ENCODE measurements at regions not wholly inside any gene's neighbourhood (a gene's known extent, or its start where the extent isn't known, plus 50 kb on each side); places are given as distances from the start of the nearest gene placed in this dataset.
A peak's percentile ranks its signal among the peaks of the same experiment; 100 is the strongest.

DNA sequence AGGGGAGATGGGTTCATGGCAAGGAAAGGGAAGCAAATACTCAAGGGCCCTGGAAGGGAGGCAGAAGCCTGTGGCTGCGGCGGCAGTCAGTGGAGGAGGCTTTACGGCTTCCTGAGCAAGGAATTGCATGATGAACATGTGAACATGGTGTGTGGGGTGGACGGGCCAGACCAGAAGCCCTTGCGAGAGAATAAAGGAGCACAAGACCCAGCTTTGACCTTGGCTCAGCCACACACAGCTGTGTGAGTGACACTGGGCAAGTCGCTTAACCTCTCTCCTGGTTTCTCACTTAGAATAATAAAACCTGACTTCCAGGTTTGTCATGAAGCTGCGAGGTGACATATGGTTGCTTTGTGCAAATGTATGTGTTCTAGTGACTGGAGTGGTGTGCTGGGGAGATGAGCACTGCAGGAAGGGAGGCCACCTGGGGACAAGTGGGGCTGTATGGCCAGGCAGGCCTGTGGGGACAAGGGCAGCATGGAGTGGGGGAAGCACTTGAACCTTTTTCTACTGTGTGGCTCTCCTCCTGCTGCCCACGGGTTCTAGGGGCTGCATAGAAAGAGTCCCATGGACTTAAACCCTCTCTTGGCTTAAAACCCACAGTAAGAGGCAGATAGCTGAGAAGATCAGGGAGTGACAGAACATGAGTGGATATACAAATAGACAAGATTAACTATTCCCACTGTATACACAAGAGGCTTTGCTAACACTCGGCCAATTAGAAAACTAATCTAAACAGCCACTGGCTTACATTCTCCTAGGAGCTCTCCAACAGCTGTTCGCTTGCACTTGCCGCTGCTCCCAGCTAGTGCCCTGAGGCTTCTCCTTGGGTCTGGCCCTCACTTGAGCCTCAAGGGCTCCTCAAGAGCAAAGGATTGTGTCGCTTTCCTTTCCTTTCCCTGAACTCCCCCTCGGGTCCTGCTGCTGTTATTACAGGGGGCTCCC is 67.3 kb upstream of the CDON start:
- no peak for DNase-seq

DNA sequence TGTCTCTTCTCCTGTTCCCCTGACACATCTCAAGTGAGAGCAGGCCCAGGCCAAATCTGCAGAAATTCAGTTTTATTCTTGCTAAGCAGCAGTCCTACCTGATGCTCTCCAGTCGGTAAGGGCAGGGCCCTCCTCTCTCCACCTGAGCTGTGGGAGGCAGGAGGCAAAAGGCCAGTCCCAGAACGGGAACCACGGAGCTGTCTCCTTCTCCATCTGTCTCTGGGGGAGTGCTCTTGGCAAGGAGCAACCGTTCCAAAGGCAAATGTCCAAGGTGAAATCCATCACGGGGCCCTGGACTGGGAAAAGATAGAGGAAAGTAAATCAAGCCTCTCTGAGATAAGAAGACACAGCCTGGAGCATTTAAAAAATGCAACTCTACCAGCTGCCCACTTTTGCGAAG is 65.2 kb upstream of the CDON start:
- DNase-seq: no peak

- no peak for DNase-seq
These were observed 64.7 kb upstream of the CDON start for GRCh38 chr11:126127284-126127845.

GRCh38 chr11:126124231-126124661 is 61.6 kb upstream of the CDON start:
- DNase-seq: peak; percentile 80

DNA sequence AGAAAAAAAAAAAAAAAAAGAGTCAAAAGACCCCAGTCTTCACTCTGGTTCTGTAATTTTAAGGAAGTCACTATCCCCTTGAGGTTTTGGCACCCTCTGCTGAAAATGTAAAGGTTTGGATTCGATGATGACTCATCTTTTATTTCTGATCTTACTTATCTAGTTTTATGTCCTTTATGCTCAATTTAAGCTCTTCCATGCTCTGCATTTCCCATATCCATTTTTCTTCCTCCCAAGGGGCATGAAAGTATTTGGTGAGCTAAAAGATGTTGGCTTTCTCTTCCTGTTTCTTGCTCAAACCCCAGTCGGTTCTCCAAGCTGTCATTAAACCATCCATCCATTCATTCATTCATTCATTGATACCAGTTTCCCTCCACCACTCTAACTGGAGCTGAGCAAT is 61.0 kb upstream of the CDON start:
- peak; percentile 94 for DNase-seq

DNA sequence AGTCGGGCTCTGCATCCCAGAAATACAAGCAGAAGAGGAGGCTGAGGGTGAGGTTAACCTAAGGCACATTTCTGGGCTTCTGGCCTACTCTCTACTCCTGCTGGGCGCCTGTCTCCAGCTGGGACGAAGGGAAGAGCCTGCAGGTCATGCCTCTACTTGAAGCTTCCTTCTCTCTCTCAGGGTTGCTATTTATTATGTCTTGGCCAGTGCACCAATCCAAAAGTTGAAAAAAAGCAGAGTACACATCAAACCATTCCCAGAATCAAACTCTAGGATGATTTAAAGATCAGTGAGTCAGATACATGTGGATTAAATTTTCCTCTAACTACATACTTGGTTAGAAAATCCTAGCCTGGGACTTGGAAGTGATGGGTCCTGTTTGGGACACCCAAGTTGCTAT is 60.2 kb upstream of the CDON start:
- DNase-seq: peak; percentile 93

- no peak for DNase-seq
These were observed 58.6 kb upstream of the CDON start for GRCh38 chr11:126121296-126121695.

DNA sequence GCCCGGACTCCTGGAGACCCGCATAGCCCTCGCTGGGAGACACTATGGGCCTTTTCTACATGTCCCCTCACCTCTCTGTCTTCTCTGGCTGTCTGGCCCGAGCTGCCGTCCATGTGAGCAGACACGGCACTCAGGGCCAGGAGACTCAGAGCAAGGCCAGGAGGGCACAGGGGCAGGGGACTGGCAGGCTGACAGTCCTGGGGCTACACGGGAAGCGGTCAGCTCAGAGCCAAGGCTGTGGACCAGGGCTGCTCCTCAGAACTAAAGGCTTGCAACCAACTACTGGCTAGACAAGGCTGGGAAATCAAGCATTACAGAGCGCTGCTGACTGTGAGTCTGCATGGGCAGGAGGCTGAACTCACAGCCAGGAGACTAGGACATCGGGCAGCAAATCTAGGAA is 56.1 kb upstream of the CDON start:
- no peak for DNase-seq

DNA sequence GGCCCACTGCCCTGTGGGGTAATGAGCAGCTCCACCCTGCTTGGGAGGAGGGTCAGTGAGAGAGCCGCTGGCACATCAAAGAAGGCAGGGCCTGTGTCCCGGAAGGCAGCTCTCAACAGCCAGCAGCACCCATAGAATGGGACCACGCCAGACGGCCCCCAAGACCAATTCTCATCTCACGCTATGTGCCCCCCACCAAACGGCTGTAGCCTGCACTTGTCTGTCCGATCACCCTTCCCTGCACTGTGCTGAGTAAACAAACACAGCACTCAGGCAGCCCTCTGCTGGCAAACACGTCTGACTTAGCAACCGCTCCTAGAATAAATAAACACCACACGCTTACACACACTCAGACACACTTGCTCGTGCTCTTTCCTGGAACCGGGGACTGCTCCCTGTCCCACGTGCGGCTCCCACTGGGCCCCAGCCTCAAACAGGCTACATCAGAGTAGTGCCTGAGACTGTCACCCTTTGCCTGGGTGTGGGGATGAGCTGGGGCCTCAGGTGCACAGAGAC is 53.2 kb upstream of the CDON start:
- DNase-seq: peak; percentile 88

DNA sequence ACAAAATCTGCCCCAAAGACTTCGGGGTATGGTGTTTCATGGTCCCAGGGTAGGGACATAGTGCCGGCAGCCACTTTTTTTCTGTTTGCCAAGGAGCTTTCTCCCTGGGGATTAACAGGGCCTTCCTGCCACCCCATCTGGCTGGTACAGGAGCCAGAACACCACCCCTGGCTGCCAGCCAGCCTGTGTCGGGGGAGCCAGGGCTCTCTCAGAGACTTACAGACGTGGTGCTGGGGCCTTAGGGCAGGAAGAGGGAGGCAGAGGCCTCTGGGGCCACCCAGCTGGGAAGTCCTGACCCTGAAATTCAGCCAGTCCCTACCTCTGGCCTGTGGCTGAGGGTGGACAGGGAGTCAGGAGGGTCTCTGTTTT is 52.4 kb upstream of the CDON start:
- DNase-seq: no peak

DNA sequence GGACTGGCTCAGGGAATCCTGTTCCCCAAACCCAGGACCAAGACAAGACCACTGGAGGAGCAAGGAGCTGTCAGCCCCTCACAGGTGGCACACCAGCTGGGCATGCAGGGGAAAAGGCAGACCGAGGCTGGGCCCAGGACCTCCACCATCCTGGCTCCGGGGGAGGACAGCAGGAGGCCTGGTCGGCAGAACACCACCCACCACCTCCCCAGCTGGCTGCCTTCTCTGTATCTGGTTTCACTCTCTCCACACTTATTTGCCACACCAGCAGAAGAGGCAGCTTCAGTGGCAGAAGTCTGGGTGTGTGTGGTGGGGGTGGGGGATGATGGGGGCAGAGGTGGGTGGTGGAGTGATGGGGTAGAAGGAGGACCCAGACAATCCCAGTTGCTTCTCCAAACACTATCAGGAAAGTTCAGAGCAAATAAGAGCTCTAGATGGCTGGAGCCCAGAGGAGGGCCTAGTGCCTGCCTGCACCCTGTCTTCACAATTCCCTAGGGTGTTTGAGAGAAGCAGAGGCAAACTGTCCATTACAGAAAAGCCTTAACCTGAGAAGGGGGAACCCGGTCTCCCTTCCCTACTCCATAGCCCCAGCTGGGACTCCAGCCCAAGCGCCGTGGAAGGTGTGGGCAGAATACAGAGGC is 51.9 kb upstream of the CDON start:
- no peak for DNase-seq

GRCh38 chr11:126113963-126114362 is 51.3 kb upstream of the CDON start:
- no peak for DNase-seq

GRCh38 chr11:126113515-126113957 is 50.9 kb upstream of the CDON start:
- DNase-seq: peak; percentile 84

DNA sequence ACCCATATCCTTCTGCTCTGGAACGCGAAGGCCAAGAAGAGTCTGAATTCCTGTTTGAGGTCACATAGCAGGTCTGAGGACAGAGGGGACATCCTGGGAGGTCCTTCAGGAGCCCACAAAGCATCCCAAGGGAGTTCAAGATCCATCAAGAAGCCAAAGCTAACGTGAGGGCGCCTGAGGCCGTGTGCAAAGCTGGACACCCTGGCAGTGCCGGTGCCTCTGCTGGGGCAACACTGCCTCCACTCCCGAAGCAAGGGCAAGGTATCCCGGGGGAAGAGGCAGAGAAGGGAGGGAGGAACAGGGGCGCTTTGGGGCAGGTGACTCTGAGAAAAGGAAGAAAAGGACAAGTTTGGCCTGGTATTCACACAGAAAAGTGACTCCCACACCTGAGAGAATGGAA is 50.3 kb upstream of the CDON start:
- DNase-seq: no peak

- peak; percentile 96 for DNase-seq
These were observed 49.9 kb upstream of the CDON start for GRCh38 chr11:126112547-126112946.

Measured in skin of body (tissue), 1 donor.